ENCODE measurements at regions not wholly inside any gene's neighbourhood (a gene's known extent, or its start where the extent isn't known, plus 50 kb on each side); places are given as distances from the start of the nearest gene placed in this dataset.
"Not testable (repeated sequence)": the region's sequence is repeated elsewhere in the genome, so short reads cannot be mapped to it uniquely, and the experiment has no call there.

- DNase-seq = not testable (repeated sequence)
Measured at GRCh38 chr16:16448423-16448822, 69.5 kb downstream of the NPIPA7 start.

DNA sequence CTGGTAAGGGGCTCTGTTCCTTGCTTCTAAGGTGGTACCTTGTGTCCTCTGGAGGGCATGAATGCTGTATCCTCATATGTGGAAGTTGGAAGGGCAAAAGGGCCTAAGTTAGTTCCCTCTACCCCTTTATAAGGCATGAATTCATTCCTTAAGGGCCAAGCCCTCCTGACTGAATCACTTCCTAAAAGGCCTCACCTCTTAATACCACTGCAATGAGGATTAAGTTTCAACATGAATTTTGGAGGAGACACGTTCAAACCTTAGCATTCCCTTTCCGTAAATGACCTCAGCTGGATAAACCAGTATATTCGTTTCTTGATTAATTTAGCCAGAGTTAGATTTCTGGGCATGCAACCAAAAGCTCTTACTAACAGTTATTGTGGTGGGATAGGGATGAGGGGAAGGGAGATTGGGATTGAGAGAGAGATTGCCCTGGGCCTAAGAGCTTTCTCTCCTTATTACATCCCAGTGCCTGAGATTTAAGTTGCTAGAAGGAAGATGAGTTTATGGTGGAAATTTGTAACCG is 70.8 kb downstream of the NPIPA7 start:
- DNase-seq = not testable (repeated sequence)

DNA sequence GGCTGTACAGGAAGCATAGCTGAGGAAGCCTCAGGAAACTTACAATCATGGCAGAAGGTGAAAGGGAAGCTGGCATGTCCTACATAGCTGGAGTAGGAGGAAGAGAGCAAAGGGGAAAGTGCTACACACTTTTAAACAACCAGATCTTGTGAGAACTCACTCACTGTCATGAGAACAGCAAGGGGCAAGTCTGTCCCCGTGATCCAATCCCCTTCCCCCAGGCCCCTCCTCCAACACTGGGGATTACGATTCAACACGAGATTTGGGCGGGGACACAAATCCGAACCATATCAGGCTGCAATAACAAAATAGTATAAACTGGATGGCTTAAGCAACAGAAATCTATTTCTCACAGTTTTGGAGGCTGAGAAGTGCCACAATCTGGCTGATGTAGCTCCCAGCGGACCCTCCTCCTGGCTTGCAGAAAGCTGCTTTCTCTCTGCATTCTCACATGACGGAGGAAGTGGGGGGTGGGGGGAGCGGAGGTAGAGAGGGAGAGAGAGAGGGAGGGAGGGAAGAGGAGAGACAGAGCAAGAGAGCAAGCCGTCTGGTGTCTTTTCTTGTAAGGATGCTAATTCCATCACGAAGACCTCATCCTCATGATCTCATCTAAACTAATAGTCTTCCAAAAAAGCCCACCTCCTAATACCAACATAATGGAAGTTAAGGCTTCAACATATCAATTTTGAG is 72.9 kb downstream of the NPIPA7 start:
- not testable (repeated sequence) for DNase-seq

DNA sequence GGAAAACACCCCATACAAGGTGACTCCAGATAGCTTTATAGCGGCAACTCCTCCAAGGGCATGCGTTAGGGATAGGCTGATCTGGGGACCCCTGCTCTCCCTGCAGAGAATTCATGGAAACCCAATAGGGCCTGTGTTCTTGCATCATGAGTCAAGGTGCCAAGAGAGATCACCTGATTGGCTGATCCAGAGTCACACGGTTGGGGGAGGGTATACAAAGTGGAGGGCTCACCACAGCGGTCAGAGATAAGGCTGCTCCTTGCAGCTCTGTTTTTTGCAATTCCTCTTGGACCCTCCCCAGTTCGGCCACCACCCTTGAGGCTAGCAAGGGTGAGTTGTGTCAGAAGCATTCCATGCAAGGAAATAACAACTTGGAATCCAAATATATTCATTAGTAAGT is 79.6 kb downstream of the NPIPA7 start:
- DNase-seq = not testable (repeated sequence)

- DNase-seq = not testable (repeated sequence)
Measured at GRCh38 chr16:16463792-16464191, 84.9 kb downstream of the NPIPA7 start.

GRCh38 chr16:16488919-16489318 is 110.0 kb downstream of the NPIPA7 start:
- not testable (repeated sequence) for DNase-seq

DNA sequence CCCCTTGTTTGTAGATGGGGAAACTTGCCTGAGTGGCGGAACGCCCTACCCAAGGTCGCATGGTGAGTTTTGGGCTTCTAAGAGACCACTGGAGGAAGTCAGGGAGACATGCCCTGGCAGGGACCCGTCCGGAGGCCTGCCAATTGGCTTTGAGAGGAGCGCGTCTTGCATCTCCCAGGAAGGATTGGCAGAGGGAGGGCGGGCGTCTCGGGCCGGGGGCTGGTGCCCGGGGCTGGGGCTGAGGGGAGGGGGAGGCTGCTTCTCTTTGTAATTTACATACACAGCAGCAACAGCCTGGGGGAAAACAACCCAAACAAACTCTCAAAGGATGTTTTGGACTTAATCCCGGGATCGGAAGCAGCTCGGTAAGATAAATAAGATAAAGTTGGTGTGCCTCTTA is 110.5 kb downstream of the NPIPA7 start:
- not testable (repeated sequence) for DNase-seq

DNA sequence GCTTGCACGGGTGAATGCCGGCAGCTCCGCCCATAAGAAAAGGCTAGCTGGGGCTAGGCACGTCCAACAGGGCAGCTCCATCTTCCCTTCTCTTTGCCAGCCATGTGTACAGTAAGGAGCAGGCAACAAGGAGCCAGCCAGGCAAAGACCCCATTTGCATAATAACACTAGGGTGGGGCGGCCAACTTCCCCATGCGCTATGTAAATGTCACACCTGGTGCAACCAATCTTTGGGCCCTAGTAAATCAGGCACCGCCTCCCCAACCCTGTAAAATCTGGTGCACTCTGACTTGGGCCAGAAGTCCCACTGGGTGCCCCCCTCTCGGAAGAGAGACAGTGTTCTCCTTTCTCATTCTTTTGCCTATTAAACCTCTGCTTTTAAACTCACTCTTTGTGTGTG is 115.2 kb downstream of the NPIPA7 start:
- not testable (repeated sequence) for DNase-seq

DNA sequence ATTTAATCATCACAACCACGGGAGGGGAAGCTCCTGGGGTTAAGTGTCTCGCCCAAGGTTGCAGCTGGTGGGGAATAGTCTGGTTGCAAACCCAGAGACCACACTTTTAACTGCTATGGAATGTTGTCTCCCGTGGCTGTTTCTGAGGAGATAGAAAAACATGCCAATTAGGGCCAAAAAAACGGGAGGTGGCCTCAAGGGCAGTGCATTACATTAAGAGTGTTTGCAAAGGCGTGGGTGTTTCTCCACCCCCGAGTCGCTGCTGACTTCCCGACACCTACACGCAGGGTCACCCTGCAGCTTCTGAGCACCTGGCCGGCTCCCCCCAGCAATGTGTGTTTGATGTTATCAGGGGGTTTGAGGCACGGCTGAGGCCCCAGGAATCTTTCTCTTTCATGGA is 116.1 kb downstream of the NPIPA7 start:
- DNase-seq = not testable (repeated sequence)

DNA sequence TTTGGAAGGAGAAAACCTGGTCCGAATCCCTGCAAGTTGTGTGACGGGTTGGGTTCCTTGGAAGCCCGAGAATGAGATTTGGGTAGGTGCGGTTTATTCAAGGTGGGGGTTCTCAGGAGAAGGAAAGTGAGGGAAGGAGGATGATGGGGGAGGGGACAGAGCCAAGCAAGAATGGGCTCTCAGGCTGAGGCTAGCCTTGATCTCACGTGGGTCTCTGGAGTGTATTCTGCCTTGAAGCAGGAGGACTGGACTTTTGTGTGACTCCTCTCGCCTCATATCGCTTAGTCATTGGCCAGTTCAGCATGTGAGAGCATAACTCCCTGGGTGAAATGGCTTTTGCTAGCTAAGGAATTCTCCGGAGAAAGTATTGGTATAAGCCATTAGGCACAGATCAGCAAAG is 120.9 kb downstream of the NPIPA7 start:
- not testable (repeated sequence) for DNase-seq

DNA sequence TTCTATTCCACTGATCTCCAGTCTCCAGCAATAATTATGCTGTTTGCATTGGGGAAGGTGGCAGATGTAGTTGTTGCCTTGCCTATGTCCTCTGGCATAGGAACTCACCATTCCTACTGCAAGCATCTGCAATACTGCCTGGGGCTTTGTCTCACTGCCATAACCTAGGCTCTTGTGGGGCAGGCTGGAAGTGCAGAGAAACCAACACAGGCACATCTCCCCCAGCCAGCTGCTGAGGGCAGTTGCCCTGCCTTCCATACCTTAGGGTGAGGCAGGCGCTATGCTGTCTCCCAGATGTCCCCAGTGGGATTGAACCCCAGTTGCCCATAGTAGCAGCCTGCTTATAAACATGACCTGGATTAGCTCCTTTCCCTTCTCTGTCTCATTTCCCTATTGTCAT is 128.1 kb downstream of the NPIPA7 start:
- not testable (repeated sequence) for DNase-seq

DNA sequence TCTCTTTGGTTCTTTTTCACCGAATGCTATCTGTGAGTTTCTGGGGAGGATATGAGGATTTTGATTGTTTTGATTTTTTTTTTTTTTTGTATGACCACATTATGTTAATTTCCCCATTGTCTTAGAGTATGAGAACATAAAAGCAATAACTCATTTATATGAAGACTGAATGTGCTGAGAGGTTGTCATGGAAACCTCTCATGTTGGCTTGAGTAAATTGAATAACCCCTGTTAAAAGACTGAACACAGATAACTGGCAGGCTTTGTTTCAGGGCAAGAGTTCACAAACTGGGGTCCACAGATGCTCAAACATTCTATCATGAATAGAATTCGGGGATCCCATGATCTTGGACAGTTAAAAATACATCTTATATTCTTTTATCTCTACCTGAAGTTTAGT is 129.4 kb downstream of the NPIPA7 start:
- not testable (repeated sequence) for DNase-seq

- DNase-seq = not testable (repeated sequence)
Measured at GRCh38 chr16:16519395-16519794, 140.5 kb downstream of the NPIPA7 start.

DNA sequence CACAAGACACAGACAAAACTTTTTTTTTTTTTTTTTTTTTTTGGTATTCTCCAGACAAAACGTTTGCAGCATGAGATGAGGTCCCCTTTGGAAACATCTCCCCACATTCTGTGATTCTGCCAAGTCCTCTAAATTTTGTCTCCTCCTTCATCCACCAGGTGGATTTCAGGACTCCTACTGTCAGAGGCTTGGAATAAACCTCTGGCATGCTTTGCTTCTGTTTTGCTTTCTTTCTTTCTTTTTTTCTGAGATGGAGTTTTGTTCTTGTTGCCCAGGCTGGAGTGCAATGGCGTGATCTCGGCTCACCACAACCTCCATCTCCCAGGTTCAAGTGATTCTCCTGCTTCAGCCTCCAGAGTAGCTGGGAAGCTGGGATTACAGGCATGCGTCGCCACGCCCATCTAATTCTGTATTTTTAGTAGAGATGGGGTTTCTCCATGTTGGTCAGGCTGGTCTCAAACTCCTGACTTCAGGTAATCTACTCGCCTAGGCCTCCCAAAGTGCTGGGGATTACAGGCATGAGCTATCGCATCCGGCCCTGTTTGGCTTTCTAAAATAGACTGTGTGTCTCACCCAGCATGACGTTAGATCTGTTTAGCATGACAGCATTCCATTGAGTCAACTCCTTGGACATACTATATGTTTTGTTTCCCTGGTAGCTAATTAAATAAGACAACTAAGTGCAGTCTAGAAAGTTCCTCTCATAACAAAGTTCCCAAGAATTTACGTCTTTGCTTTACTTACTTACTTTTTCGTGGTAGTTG is 142.5 kb downstream of the NPIPA7 start:
- not testable (repeated sequence) for DNase-seq

DNA sequence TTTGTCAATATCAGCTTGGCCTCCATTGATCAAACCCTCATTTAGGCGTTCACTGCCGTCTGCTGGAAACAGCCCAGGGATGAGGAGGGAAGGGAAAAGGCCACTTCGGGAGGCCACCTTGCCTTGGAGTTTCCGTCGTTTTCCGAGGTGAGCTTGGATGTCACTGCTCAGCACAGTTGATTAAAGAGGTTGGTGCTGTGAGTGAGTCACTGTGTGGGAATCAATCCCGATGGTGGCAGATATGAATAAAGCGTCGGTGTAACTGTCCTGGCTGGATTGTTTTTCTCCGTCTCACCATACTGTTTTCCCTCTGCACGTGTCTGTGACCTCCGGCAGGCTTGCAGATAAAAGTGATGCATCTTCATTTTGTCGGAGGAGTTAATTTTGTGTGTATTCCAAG is 148.1 kb downstream of the NPIPA7 start:
- not testable (repeated sequence) for DNase-seq

GRCh38 chr16:16530744-16531143 is 151.8 kb downstream of the NPIPA7 start:
- DNase-seq = not testable (repeated sequence)

- DNase-seq = not testable (repeated sequence)
Measured at GRCh38 chr16:16535565-16535964, 156.6 kb downstream of the NPIPA7 start.

- DNase-seq = not testable (repeated sequence)
Measured at GRCh38 chr16:16536151-16536550, 157.2 kb downstream of the NPIPA7 start.

DNA sequence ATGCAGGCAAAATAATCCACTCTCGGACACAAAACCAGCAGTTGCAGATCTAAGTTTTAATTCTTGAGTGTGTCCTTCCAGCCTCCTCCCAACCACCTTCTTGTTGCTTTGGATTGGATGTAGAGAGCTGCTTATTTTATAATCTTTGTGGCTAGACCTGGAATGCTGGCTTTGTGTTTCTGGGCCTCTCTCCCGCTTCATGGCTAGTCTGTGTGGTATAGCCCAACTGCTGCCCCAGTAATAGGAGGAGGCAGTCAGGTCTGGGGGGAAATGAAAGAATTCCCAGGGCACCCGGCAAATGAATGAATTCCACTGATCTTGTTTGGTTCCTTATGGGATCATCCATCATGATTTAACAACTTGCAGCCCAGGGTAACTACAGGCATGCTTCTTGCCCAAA is 170.8 kb downstream of the NPIPA7 start:
- not testable (repeated sequence) for DNase-seq

- DNase-seq = not testable (repeated sequence)
Measured at GRCh38 chr16:16550824-16551223, 171.9 kb downstream of the NPIPA7 start.

DNA sequence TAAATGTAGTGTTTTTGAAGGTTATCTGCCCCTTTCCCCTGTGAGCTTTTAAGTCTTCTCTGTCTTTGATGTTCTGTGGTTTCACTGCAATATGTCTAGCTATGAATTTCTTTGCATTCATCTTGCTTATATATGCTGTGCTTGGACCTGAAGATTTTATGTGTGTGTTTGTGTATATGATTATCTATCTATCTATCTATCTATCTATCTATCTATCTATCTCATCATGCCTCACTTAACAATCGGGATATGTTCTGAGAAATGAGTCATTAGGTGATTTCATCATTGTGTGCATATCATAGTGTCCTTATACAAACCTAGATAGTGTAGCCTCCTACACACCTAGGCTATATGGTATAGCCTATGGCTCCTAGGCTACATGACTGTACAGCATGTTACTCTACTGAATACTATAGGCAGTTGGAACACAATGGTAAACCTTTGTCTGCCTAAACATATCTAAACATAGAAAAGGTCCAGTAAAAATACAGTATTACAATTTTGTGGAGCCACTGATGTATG is 173.9 kb downstream of the NPIPA7 start:
- not testable (repeated sequence) for DNase-seq

DNA sequence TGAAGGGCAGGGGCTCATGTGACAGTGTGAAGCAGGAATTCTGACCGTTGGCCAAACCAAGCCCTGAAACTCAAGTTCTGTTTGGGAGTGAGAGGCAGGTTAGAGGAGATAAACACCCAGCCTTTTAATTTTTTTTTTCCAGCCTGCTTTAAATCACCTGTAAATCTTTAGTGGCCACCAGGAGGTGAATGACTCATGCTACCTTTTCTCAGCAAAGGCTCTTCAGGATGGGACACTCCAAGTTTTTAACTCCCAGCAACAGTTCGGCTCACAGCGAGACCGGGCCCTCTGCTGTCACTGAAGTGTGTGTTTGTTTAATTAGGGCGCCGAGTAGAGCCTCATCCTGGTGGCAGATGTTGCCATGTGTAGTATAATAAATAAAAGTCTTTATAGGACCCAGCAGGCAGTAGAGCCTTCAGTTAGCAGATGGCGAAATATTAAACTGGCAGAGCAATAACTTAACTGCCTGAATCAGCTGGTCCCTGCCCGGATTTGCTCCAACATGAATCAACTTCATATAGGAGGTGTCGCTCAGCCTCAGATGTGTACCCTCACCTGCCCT is 180.3 kb downstream of the NPIPA7 start:
- DNase-seq = not testable (repeated sequence)

- DNase-seq = not testable (repeated sequence)
Measured at GRCh38 chr16:16561532-16561931, 182.6 kb downstream of the NPIPA7 start.
